ENCODE measurements at regions not wholly inside any gene's neighbourhood (a gene's known extent, or its start where the extent isn't known, plus 50 kb on each side); places are given as distances from the start of the nearest gene placed in this dataset.

- TF ChIP-seq POLR2A (IDR thresholded peaks at IDR 0.05) (no peak), CTCF (IDR thresholded peaks at IDR 0.05) (no peak)
Measured at GRCh38 chr6:140544431-140544830, 1170.0 kb upstream of the CITED2 start.

All from heart left ventricle (tissue), 13 donors.